ENCODE measurements at regions not wholly inside any gene's neighbourhood (a gene's known extent, or its start where the extent isn't known, plus 50 kb on each side); places are given as distances from the start of the nearest gene placed in this dataset.

DNA sequence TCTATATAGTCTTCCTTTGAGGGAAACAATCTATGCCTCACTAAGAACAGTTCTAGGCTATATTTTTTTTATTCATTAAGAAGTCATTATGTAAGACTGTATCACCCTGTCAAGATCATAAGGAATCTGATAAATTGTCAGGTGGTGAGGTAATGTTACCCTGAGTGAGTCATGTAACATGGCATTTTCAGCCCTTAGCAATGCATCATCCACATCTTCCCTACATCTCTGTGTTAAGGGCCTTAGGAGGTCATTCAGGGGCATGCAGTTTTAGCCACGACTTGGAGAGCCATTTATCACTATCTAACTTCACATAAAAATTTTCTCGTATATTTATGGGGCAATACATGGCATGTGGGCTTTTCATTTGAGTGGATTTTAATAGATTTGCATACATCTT, 924.5 kb upstream of the MBL2 start:
- Histone ChIP-seq H3K27me3 (no peaks in the 10 kb centered on the region), H3K36me3 (no peaks in the 10 kb centered on the region), H3K9me3 (no peaks in the 10 kb centered on the region), H3K4me3 (no peak overlapping the region), H3K27ac (no peak overlapping the region), H3K4me1 (no peaks in the 10 kb centered on the region)
- ATAC-seq (ENCODE audit: low FRiP score in 2 of 2) (no peak), DNase-seq (no peak)
- 46 to 68% methylated on average over 2 of the region's 2 CpGs for WGBS, 2 donors
- TF ChIP-seq POLR2AphosphoS5 (IDR thresholded peaks at IDR 0.05) (no peak), POLR2A (IDR thresholded peaks at IDR 0.05) (no peak), EP300 (IDR thresholded peaks at IDR 0.05) (no peak)
- TF ChIP-seq, protein P1, sequence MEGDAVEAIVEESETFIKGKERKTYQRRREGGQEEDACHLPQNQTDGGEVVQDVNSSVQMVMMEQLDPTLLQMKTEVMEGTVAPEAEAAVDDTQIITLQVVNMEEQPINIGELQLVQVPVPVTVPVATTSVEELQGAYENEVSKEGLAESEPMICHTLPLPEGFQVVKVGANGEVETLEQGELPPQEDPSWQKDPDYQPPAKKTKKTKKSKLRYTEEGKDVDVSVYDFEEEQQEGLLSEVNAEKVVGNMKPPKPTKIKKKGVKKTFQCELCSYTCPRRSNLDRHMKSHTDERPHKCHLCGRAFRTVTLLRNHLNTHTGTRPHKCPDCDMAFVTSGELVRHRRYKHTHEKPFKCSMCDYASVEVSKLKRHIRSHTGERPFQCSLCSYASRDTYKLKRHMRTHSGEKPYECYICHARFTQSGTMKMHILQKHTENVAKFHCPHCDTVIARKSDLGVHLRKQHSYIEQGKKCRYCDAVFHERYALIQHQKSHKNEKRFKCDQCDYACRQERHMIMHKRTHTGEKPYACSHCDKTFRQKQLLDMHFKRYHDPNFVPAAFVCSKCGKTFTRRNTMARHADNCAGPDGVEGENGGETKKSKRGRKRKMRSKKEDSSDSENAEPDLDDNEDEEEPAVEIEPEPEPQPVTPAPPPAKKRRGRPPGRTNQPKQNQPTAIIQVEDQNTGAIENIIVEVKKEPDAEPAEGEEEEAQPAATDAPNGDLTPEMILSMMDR (IDR thresholded peaks at IDR 0.05), result no peak

DNA sequence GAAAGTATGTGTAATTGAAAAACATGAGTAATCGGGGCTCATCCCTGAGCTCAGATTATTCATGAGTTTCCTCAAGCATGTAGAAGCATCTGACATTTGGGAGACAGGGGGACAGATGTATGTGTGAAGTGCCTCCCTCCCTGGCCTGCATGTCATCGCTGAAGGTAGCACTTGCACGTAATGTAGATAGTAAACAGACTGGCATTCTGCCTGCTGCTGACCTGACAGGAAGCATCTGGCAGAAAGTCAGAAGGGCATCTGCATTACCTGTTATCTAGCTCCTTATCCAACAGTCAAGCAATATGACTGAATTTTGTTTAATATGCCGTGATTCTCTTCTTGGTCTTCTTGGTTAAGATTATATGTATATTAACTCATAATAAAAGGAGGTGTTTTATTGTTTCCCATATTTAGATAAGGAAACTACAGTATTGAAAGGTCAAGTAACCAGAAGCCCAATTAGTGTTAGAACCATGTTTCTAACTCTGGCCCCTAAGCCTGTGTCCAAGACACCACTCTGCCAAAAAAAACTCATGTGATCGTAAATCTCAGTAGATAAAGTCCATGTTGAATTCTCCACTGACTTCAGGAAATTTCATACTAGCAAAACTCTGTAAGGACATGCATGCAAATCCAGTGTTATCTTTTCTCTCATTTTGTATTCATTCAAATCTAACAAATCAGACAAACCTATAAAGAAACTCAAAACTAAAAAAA, 918.1 kb upstream of the MBL2 start:
- H3K36me3 ChIP-seq, result no peaks in the 10 kb centered on the region
- no peaks in the 10 kb centered on the region for H3K9me3 ChIP-seq
- no peak overlapping the region for H3K4me3 ChIP-seq
- TF ChIP-seq POLR2A (IDR thresholded peaks at IDR 0.05) (no peak), EP300 (IDR thresholded peaks at IDR 0.05) (no peak), POLR2AphosphoS5 (IDR thresholded peaks at IDR 0.05) (no peak)
- TF ChIP-seq, protein P1 (IDR thresholded peaks at IDR 0.05), result no peak
- H3K4me1 ChIP-seq, result no peaks in the 10 kb centered on the region
- ATAC-seq (ENCODE audit: low FRiP score in 2 of 2) (no peak), DNase-seq (no peak)
- H3K27me3 ChIP-seq, result no peaks in the 10 kb centered on the region
- no peak overlapping the region for H3K27ac ChIP-seq
- WGBS, 2 donors, result 64 to 67% methylated on average over 5 of the region's 5 CpGs

DNA sequence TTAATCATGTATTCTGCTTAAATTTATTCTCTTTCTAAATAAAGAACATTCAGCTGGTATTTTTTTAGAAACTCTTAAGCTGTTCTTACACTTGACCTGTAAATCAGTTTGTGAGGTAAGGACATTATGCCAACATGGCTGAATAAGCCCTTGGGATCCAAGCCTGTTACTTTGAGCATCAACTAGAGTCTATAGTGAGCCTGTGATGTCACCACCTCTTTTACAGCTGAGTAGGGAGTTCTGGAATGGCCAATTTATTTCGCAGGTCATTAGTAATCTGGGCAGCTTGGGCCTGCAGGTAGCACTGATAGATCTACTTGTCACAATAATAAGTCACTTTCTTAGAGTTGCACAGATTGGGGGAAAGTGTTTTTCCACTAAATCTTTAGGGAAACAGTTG, 915.2 kb upstream of the MBL2 start:
- ATAC-seq (ENCODE audit: low FRiP score in 2 of 2) (no peak), DNase-seq (no peak)
- Histone ChIP-seq H3K27me3 (no peaks in the 10 kb centered on the region), H3K27ac (no peak overlapping the region), H3K36me3 (no peaks in the 10 kb centered on the region), H3K4me3 (no peak overlapping the region), H3K4me1 (no peaks in the 10 kb centered on the region), H3K9me3 (no peaks in the 10 kb centered on the region)
- 54 to 94% methylated on average over 1 of the region's 1 CpG for WGBS, 2 donors
- TF ChIP-seq POLR2A (IDR thresholded peaks at IDR 0.05), result no peak
- TF ChIP-seq POLR2AphosphoS5 (IDR thresholded peaks at IDR 0.05), result no peak
- TF ChIP-seq, protein P1 (IDR thresholded peaks at IDR 0.05), result no peak
- no peak for TF ChIP-seq EP300 (IDR thresholded peaks at IDR 0.05)

DNA sequence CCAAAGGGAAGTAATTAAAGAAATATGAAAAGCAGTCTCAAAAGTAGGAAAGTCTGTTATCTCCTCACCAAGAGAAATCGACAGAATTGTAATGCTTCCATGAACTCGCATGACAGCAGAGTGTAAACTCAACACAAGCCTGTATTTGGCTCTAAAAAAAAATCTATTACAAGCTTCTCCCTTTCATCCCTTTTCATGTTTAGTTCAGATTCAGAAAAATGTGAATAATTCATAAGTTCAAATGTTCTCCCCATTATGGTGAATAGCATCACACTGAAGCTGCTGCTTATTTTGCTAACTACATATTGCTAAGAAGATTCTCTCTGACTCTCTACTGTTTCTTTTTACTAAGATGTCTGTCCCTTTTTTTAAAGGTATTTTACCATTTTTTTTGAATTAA, 910.3 kb upstream of the MBL2 start:
- no peaks in the 10 kb centered on the region for H3K36me3 ChIP-seq
- TF ChIP-seq POLR2AphosphoS5 (IDR thresholded peaks at IDR 0.05) (no peak), EP300 (IDR thresholded peaks at IDR 0.05) (no peak), POLR2A (IDR thresholded peaks at IDR 0.05) (no peak)
- TF ChIP-seq, protein P1 (IDR thresholded peaks at IDR 0.05), result no peak
- DNase-seq, result no peak
- H3K27ac ChIP-seq, result no peak overlapping the region
- no peak overlapping the region for H3K4me3 ChIP-seq
- ATAC-seq (ENCODE audit: low FRiP score in 2 of 2), result no peak
- H3K4me1 ChIP-seq, result no peaks in the 10 kb centered on the region
- no peaks in the 10 kb centered on the region for H3K9me3 ChIP-seq
- no peaks in the 10 kb centered on the region for H3K27me3 ChIP-seq
- WGBS, 2 donors, result 87 to 91% methylated on average over 2 of the region's 2 CpGs

DNA sequence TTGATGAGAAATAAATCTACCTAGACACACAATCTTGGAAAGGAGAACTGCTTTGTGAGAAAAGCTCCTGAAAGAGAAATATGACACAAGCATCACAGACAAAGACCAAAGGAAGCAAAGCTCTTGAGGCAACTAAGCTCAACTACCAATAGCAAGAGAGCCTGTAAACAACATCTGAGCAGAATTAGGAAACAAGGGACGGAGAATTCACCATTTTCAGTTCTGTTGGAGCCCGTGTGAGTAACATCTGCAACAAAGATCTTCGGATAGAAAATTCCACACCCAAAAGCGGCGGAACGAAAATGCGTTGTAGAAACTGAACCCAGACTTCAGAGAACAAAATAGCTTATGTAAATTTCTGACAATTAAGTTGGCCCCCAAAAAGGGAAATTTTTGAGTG, 909.9 kb upstream of the MBL2 start:
- TF ChIP-seq POLR2A (IDR thresholded peaks at IDR 0.05), result no peak
- no peak for TF ChIP-seq POLR2AphosphoS5 (IDR thresholded peaks at IDR 0.05)
- TF ChIP-seq, protein P1 (IDR thresholded peaks at IDR 0.05), result no peak
- no peak for TF ChIP-seq EP300 (IDR thresholded peaks at IDR 0.05)

More for the DNA sequence above, 909.9 kb upstream of the MBL2 start:
- DNase-seq (no peak), ATAC-seq (ENCODE audit: low FRiP score in 2 of 2) (no peak)
- H3K4me3 ChIP-seq, result no peak overlapping the region
- 92 to 94% methylated on average over 7 of the region's 7 CpGs for WGBS, 2 donors
- H3K9me3 ChIP-seq, result no peaks in the 10 kb centered on the region
- no peaks in the 10 kb centered on the region for H3K36me3 ChIP-seq
- H3K27me3 ChIP-seq, result no peaks in the 10 kb centered on the region
- H3K27ac ChIP-seq, result no peak overlapping the region
- H3K4me1 ChIP-seq, result no peaks in the 10 kb centered on the region
